ENCODE measurements at regions not wholly inside any gene's neighbourhood (a gene's known extent, or its start where the extent isn't known, plus 50 kb on each side); places are given as distances from the start of the nearest gene placed in this dataset.
"Not testable (repeated sequence)": the region's sequence is repeated elsewhere in the genome, so short reads cannot be mapped to it uniquely, and the experiment has no call there.

- Mint-ChIP-seq H3K4me1 (ENCODE audit: low read depth, unreplicated experiment) (no peaks in the 10 kb centered on the region), H3K4me3 (ENCODE audit: unreplicated experiment) (no peak overlapping the region), H3K9me3 (ENCODE audit: unreplicated experiment) (peaks cover 52% of the 10 kb centered on the region), H3K27me3 (ENCODE audit: insufficient read depth, unreplicated experiment) (no peaks in the 10 kb centered on the region), H3K27ac (ENCODE audit: unreplicated experiment) (no peak overlapping the region), H3K36me3 (ENCODE audit: insufficient read depth, unreplicated experiment) (no peaks in the 10 kb centered on the region)
- BruUV-seq (replicated peaks): no TSS peak
- no peaks in the 10 kb centered on the region for H3K4me1 ChIP-seq
- no peaks in the 10 kb centered on the region for H3K36me3 ChIP-seq (ENCODE audit: control insufficient read depth, insufficient read depth, low read length)
- H3K27me3 ChIP-seq (replicated peaks; ENCODE audit: control insufficient read depth, insufficient read depth, low read length): no peaks in the 10 kb centered on the region
- no peak overlapping the region for H3K4me3 ChIP-seq (ENCODE audit: low read depth, low read length)
- POLR2A ChIA-PET: no interaction called here
- intact Hi-C loops (cut with micrococcal nuclease; ENCODE audit: unreplicated experiment): no loop called here
- DNase-seq: no peak
- CTCF ChIA-PET: no interaction called here
- no peak for TF ChIP-seq CTCF (IDR thresholded peaks at IDR 0.05; ENCODE audit: insufficient read depth in 1 of 2, low read depth in 1 of 2, low read length in 1 of 2, severe bottlenecking in 1 of 2, unreplicated experiment in 1 of 2)
- peaks cover 26% of the 10 kb centered on the region for H3K9me3 ChIP-seq
Observed at GRCh38 chr2:160826496-160826895, 332.9 kb upstream of the RBMS1 start.

GRCh38 chr2:160828076-160828475 is 332.2 kb upstream of the TANK start:
- peaks cover 43% of the 10 kb centered on the region for H3K9me3 Mint-ChIP-seq (ENCODE audit: unreplicated experiment)
- Histone ChIP-seq H3K4me1 (no peaks in the 10 kb centered on the region), H3K4me3 (ENCODE audit: low read depth, low read length) (no peak overlapping the region), H3K36me3 (ENCODE audit: control insufficient read depth, insufficient read depth, low read length) (no peaks in the 10 kb centered on the region), H3K9me3 (peaks cover 26% of the 10 kb centered on the region), H3K27me3 (replicated peaks; ENCODE audit: control insufficient read depth, insufficient read depth, low read length) (no peaks in the 10 kb centered on the region)
- POLR2A ChIA-PET: no interaction called here
- H3K27me3 Mint-ChIP-seq (ENCODE audit: insufficient read depth, unreplicated experiment): no peaks in the 10 kb centered on the region
- no peaks in the 10 kb centered on the region for H3K36me3 Mint-ChIP-seq (ENCODE audit: insufficient read depth, unreplicated experiment)
- intact Hi-C loops (cut with micrococcal nuclease; ENCODE audit: unreplicated experiment): no loop called here
- H3K27ac Mint-ChIP-seq (ENCODE audit: unreplicated experiment): no peak overlapping the region
- CTCF ChIA-PET: no interaction called here
- DNase-seq: no peak
- no TSS peak for BruUV-seq (replicated peaks)
- no peak overlapping the region for H3K4me3 Mint-ChIP-seq (ENCODE audit: unreplicated experiment)
- no peaks in the 10 kb centered on the region for H3K4me1 Mint-ChIP-seq (ENCODE audit: low read depth, unreplicated experiment)
- TF ChIP-seq CTCF (IDR thresholded peaks at IDR 0.05; ENCODE audit: insufficient read depth in 1 of 2, low read depth in 1 of 2, low read length in 1 of 2, severe bottlenecking in 1 of 2, unreplicated experiment in 1 of 2): no peak

GRCh38 chr2:160832381-160832780 is 327.8 kb upstream of the TANK start:
- intact Hi-C loops (cut with micrococcal nuclease; ENCODE audit: unreplicated experiment); H3K9me3 ChIP-seq; H3K27me3 ChIP-seq (replicated peaks; ENCODE audit: control insufficient read depth, insufficient read depth, low read length); H3K4me3 Mint-ChIP-seq (ENCODE audit: unreplicated experiment); H3K4me1 Mint-ChIP-seq (ENCODE audit: low read depth, unreplicated experiment); BruUV-seq (replicated peaks); H3K36me3 ChIP-seq (ENCODE audit: control insufficient read depth, insufficient read depth, low read length); H3K27me3 Mint-ChIP-seq (ENCODE audit: insufficient read depth, unreplicated experiment); H3K4me3 ChIP-seq (ENCODE audit: low read depth, low read length); DNase-seq; H3K36me3 Mint-ChIP-seq (ENCODE audit: insufficient read depth, unreplicated experiment); H3K4me1 ChIP-seq; CTCF ChIA-PET; POLR2A ChIA-PET; H3K27ac Mint-ChIP-seq (ENCODE audit: unreplicated experiment): not testable (repeated sequence)
- H3K9me3 Mint-ChIP-seq (ENCODE audit: unreplicated experiment): peaks cover 12% of the 10 kb centered on the region

GRCh38 chr2:160835166-160835565 is 325.1 kb upstream of the TANK start:
- Histone ChIP-seq H3K4me1 (0 out of 2 replicates have a peak, but pooled peaks cover 5% of the 10 kb centered on the region), H3K36me3 (ENCODE audit: control insufficient read depth, insufficient read depth, low read length) (no peaks in the 10 kb centered on the region), H3K4me3 (ENCODE audit: low read depth, low read length) (no peak overlapping the region), H3K9me3 (peaks cover 2% of the 10 kb centered on the region; the same call in 1 of the 2 replicates), H3K27me3 (replicated peaks; ENCODE audit: control insufficient read depth, insufficient read depth, low read length) (no peaks in the 10 kb centered on the region)
- BruUV-seq (replicated peaks): no TSS peak
- Mint-ChIP-seq H3K4me3 (ENCODE audit: unreplicated experiment) (no peak overlapping the region), H3K4me1 (ENCODE audit: low read depth, unreplicated experiment) (peaks cover 6% of the 10 kb centered on the region), H3K36me3 (ENCODE audit: insufficient read depth, unreplicated experiment) (no peaks in the 10 kb centered on the region), H3K9me3 (ENCODE audit: unreplicated experiment) (peaks cover 3% of the 10 kb centered on the region), H3K27me3 (ENCODE audit: insufficient read depth, unreplicated experiment) (no peaks in the 10 kb centered on the region), H3K27ac (ENCODE audit: unreplicated experiment) (no peak overlapping the region)
- TF ChIP-seq CTCF (IDR thresholded peaks at IDR 0.05; ENCODE audit: insufficient read depth in 1 of 2, low read depth in 1 of 2, low read length in 1 of 2, severe bottlenecking in 1 of 2, unreplicated experiment in 1 of 2): no peak
- POLR2A ChIA-PET: no interaction called here
- DNase-seq: no peak
- CTCF ChIA-PET: no interaction called here
- intact Hi-C loops (cut with micrococcal nuclease; ENCODE audit: unreplicated experiment): no loop called here
